GM13977 (cell line): ENCODE measurements at regions not wholly inside any gene's neighbourhood (a gene's known extent, or its start where the extent isn't known, plus 50 kb on each side); places are given as distances from the start of the nearest gene placed in this dataset.

ENCODE experiments used
- DNase-seq: peaks from one replicate; pipeline ENCODE4 v3.0.0; 2012; ENCODE audit warnings: low spot score
- in situ Hi-C: fragments of 300-500 bp; cut with MboI; formaldehyde crosslinking; loops from one replicate; pipeline ENCODE4 v1.12.0; 2022; ENCODE audit warnings: low sequenced_read_pairs, low pct_unique_long_range_greater_than_20kb, mixed read lengths, inconsistent platforms; ENCODE audit not compliant: unreplicated experiment
- TF ChIP-seq, protein P1 (sequence below): IDR thresholded peaks from 2 replicates; pipeline ENCODE4 v1.5.1; 2012; ENCODE audit warnings: mild to moderate bottlenecking, control low read depth; ENCODE audit not compliant: insufficient read depth; ENCODE audit errors: extremely low read depth, missing control alignments

DNA sequence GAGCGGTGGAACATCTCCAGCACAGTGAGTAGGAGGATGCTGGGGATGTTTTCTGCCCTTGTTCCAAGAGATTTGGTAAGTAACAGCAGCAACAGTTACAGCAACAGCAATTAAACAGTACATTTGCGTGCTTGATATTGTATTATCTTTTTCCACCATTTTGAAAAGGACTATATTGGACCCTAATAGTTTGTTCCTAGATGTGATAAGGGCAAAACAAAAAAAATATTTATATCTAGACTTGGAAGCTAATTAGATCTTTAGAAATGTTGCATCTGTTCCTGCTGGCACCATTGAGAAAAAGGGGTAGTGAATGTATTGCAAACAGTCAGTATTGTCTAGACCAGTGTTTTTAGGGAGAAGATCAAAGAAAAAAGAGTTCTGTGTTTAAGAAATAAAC lies 759.9 kb downstream of the JRKL start:
- in situ Hi-C loops: loop anchor here (25.0 kb wide), 1 partner anchor 687 kb away; no protein-coding TSS in a partner anchor
- TF ChIP-seq, protein P1, sequence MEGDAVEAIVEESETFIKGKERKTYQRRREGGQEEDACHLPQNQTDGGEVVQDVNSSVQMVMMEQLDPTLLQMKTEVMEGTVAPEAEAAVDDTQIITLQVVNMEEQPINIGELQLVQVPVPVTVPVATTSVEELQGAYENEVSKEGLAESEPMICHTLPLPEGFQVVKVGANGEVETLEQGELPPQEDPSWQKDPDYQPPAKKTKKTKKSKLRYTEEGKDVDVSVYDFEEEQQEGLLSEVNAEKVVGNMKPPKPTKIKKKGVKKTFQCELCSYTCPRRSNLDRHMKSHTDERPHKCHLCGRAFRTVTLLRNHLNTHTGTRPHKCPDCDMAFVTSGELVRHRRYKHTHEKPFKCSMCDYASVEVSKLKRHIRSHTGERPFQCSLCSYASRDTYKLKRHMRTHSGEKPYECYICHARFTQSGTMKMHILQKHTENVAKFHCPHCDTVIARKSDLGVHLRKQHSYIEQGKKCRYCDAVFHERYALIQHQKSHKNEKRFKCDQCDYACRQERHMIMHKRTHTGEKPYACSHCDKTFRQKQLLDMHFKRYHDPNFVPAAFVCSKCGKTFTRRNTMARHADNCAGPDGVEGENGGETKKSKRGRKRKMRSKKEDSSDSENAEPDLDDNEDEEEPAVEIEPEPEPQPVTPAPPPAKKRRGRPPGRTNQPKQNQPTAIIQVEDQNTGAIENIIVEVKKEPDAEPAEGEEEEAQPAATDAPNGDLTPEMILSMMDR: no peak
- no peak for DNase-seq

DNA sequence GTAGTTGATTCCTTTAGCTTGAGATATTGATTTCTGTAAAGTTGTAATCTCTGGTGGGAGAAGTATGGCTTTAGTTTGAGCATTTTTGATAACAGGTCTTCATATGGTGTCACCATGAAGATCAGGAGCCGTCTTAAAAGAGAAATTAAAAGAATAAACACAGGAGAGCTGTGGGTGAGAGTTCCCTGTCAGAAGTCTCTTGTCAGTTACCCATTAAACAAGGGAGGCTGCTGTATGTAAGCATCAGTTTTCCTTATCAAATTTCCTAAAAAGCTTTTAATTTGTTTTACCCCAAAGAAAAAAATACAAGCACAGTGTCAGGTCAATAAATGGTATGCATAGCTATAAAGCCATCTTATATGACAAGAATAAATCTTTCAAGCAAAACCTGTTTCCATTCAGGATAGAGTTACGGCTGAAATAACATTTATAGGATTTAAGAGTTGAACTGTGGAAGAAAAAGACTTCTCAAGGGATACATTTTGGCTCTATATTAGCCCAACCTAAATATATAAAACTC lies 767.5 kb downstream of the JRKL start:
- DNase-seq: no peak
- in situ Hi-C loops: no loop called here
- TF ChIP-seq, protein P1: no peak

DNA sequence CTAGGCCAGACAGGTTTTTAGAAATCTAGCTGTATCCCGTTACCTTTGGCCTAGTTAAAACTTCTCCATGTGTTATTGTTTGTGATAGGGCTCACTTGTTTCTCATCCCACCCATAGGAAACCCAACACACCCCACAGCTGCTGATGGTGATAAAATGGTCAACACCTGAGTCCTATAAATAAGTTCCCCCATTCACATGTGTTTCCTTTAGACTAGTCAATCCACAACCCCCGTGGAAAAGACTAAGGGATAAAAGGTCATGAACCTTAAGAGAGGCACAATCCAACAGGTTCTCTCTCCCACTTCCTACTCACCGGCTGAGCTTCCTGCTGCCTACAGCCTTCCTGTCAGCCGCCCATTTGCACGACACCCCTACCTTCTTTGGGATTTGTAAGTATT lies 768.4 kb downstream of the JRKL start:
- in situ Hi-C loops: no loop called here
- no peak for DNase-seq
- TF ChIP-seq, protein P1: no peak

DNA sequence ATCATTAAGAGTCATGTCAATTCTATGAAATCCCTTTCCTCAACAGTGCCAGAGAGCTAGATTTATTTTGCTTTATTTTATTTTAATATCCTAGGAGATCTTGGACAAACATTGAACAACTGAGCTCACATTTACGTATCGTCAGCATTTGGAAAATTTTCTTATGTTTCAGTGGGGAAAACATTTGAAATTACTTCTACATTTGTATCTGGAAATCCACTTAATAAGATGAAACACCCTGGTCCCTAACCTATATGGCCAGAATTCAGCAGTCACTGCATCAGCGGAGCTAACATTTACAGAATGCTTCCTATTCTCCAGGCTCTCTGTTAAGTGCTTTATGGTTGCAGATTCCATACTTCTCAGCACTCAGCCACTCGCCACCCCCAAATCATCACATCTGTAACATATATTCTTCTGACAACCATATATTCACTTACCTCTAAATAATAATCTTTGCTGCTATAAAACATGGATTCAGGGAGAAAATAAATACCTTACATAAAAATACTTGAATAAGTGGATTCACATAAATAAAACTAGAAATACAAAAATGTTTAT lies 773.9 kb downstream of the JRKL start:
- no peak for DNase-seq
- TF ChIP-seq, protein P1: no peak
- in situ Hi-C loops: no loop called here

DNA sequence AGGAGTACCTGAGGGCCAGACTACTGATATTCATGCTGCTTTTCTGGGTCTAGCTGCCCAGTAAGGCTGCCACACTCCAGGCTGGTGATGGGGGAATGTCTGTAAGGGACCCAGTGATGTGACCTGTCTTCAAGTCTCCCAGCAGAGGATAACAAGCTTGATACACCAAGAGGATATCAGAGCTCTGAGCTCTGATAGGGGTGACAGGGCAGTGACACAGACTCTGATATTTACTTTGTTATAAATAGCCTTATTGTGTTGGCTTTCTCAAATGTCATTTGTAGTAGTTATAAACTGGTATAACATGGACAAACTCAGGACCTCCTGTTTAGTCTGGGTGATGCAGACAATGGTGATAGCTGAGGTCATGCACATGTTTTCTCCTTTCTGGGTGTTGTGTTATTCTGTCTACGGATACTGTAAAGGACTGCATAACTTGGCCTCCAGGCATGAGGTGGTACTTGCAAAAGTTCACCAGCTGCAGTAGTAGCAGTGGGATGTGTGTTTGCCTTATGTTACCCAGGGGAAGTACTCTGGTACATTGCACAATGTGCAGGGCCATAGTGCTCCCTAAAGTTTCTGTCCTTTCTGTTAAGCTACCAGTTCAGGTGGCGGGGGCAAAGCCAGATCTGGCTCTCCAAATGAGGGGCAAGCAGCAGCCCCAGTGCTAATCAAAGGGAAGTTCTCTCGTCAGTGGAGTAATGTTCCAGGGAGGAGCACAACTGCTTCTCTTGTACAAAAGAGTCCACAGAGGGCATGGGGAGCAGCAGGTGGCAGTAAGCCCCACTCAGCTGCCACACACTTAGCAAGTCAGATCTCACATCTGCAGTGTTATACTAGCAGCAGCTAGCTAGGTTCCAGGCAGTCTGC lies 812.2 kb downstream of the JRKL start:
- in situ Hi-C loops: no loop called here
- TF ChIP-seq, protein P1: no peak
- DNase-seq: no peak

DNA sequence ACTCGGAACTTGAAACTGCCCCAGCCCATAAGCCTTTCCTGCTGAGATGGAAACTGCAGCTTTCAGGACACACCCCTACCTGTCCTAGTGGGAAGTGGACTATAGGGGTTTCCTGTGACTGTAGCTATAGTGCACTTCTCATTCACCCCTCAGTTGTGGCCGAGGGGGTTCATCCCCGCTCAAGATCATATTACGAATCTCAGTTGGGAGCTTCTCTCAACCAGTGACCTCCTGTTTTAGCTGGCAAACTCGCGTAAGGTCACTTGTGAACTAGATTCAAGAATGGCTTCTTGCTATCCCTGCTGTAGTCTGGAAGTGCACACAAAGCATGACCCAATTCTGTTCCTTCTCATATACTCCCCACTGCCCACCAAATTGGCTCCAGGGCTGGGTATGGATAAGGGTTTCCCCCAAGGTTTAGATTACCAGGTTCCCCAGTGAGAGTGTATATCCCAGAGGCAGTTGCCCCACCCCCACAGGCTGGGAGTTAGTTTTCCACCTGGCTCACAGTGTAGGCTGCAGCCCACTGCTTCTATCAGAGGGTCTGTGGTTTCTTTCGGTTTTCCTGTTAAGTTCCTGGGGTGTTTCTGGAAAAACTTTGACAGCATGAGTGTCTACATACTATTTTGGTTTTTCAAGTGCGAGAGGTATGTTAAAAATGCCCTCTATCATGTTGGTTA lies 812.9 kb downstream of the JRKL start:
- TF ChIP-seq, protein P1: no peak
- in situ Hi-C loops: no loop called here
- no peak for DNase-seq
